HepG2 (cell line): ENCODE measurements at regions not wholly inside any gene's neighbourhood (a gene's known extent, or its start where the extent isn't known, plus 50 kb on each side); places are given as distances from the start of the nearest gene placed in this dataset.
A peak's percentile ranks its signal among the peaks of the same experiment; 100 is the strongest.

Experiments
- ATAC-seq: fragments of 200-7000 bp; cut with Tn5 transposase; 3 replicates; pipeline ENCODE4 v1.9.1; 2020; ENCODE audit warnings: mild to moderate bottlenecking, moderate library complexity
- BruUV-seq: library from RNA; stranded (reverse); fragments of 400-500 nt; replicated peaks from 2 replicates; lab custom pipeline; 2021; lab: Mats Ljungman, UMichigan
- CTCF ChIA-PET: fragments of 300-600 bp; formaldehyde crosslinking; extraction: SDS; loops from one replicate; lab custom pipeline; 2021; ENCODE audit warnings: low total read pairs, inconsistent platforms, low intra/inter-chr PET ratio; lab: Yijun Ruan, JAX
- POLR2A ChIA-PET: fragments of 350-600 bp; sonication (Branson Sonifier 250); formaldehyde crosslinking; loops from one replicate; lab custom pipeline; 2020; ENCODE audit warnings: antibody characterized with exemption, inconsistent platforms; lab: Yijun Ruan, JAX
- DNase-seq: peaks from one replicate; pipeline ENCODE4 v3.0.0-alpha.2; 2015; ENCODE audit warnings: low spot score
- FAIRE-seq: peaks from 3 replicates; lab custom pipeline; 2011; peaks lifted over from hg19 to GRCh38; lab: Jason Lieb, UNC
- H2AFZ ChIP-seq: one replicate; pipeline ENCODE4 v1.6.1; 2011; ENCODE audit warnings: low read length, inconsistent platforms
- H3K27ac ChIP-seq: fragments of 300-600 bp; 3 replicates; pipeline ENCODE4 v1.8.0; 2011; ENCODE audit warnings: mixed run types, mild to moderate bottlenecking, mixed read lengths, low read length, inconsistent platforms; ENCODE audit not compliant: insufficient read depth; ENCODE audit errors: extremely low read length
- H3K27me3 ChIP-seq, 2 experiments: fragments of 200-600 bp in 1 of 2; 2 replicates in 1 of 2; 3 replicates in 1 of 2; pipeline versions ENCODE4 v1.6.0 to v1.8.0; 2011; ENCODE audit warnings: low read length in 2 of 2, mild to moderate bottlenecking in 2 of 2, moderate library complexity in 2 of 2, inconsistent platforms in 1 of 2; ENCODE audit not compliant: insufficient read depth in 2 of 2, control insufficient read depth in 1 of 2
- H3K36me3 ChIP-seq, 2 experiments: fragments of 200-600 bp in 1 of 2; replicated peaks in 1 of 2; 2 replicates in 1 of 2; 3 replicates in 1 of 2; pipeline versions ENCODE4 v1.5.1 to v1.8.0; 2011; ENCODE audit warnings: low read length in 2 of 2, inconsistent platforms in 1 of 2; ENCODE audit not compliant: insufficient read depth in 2 of 2, control insufficient read depth in 1 of 2
- H3K4me1 ChIP-seq: 2 replicates; pipeline ENCODE4 v1.5.1; 2012; ENCODE audit warnings: low read length, inconsistent platforms; ENCODE audit not compliant: insufficient read depth
- H3K4me2 ChIP-seq: 2 replicates; pipeline ENCODE4 v1.6.0; 2011; ENCODE audit warnings: low read depth, low read length, inconsistent platforms
- H3K4me3 ChIP-seq, 3 experiments: fragments of 200-600 bp in 1 of 3; sonication (generic), shearing (Covaris generic) in 1 of 3; replicated peaks in 1 of 3; 2 replicates each; pipeline ENCODE4 v1.5.1; 2011 to 2016; ENCODE audit warnings: low read length in 3 of 3, inconsistent platforms in 2 of 3, low read depth in 2 of 3, mild to moderate bottlenecking in 2 of 3, control low read depth in 1 of 3, mixed read lengths in 1 of 3; ENCODE audit not compliant: insufficient read depth in 1 of 3
- H3K79me2 ChIP-seq: one replicate; pipeline ENCODE4 v1.6.1; 2011; ENCODE audit warnings: low read length, inconsistent platforms; ENCODE audit not compliant: insufficient read depth
- H3K9ac ChIP-seq: 2 replicates; pipeline ENCODE4 v1.6.0; 2011; ENCODE audit warnings: mild to moderate bottlenecking, low read depth, low read length, inconsistent platforms; ENCODE audit not compliant: insufficient read depth
- H3K9me3 ChIP-seq: 2 replicates; pipeline ENCODE4 v1.5.1; 2012; ENCODE audit warnings: mild to moderate bottlenecking, low read length
- H4K20me1 ChIP-seq: 2 replicates; pipeline ENCODE4 v1.6.0; 2011; ENCODE audit warnings: inconsistent platforms, mild to moderate bottlenecking, low read length, moderate library complexity; ENCODE audit not compliant: insufficient read depth
- CTCF ChIP-seq: sonication (generic); formaldehyde crosslinking; IDR thresholded peaks from 2 replicates; pipeline ENCODE4 v1.5.0; 2020; ENCODE audit warnings: mild to moderate bottlenecking, missing genetic modification reagents, moderate library complexity
- GMEB2 ChIP-seq: IDR thresholded peaks from 2 replicates; pipeline ENCODE4 v1.6.1; 2016; ENCODE audit warnings: missing biosample characterization, missing genetic modification reagents, low read depth
- SMC3 ChIP-seq: IDR thresholded peaks from 2 replicates; pipeline ENCODE4 v1.6.1; 2011; ENCODE audit warnings: low read length, improper control_type of control experiment
- STAG1 ChIP-seq: sonication (generic); formaldehyde crosslinking; IDR thresholded peaks from 2 replicates; pipeline ENCODE4 v1.4.0; 2020; ENCODE audit warnings: missing genetic modification reagents
- ZFAT ChIP-seq: sonication (generic); formaldehyde crosslinking; conservative IDR thresholded peaks from 2 replicates; pipeline ENCODE4 v1.8.1; 2023; ENCODE audit warnings: missing genetic modification reagents, inconsistent platforms
- WGBS: methylation state at CpG from one replicate; pipeline ENCODE4 v1.1.6; 2017; ENCODE audit warnings: low lambda C conversion rate; 5-methylcytosine and 5-hydroxymethylcytosine counted together
- in situ Hi-C: cut with HindIII; loops from 2 replicates; pipeline ENCODE4 v1.10.0; 2017; ENCODE audit warnings: low pct_unique_long_range_greater_than_20kb; ENCODE audit not compliant: extremely low pct_ligation_motif_present
- intact Hi-C: fragments of 100-400 bp; cut with micrococcal nuclease; formaldehyde crosslinking; loops from one replicate; pipeline ENCODE4 v1.10.0; 2022; ENCODE audit not compliant: unreplicated experiment

- no peak for TF ChIP-seq GMEB2 (CRISPR knock-in tag)
Observed at GRCh38 chr6:97427648-97428047, 144.6 kb upstream of the MMS22L start (continued).

DNA sequence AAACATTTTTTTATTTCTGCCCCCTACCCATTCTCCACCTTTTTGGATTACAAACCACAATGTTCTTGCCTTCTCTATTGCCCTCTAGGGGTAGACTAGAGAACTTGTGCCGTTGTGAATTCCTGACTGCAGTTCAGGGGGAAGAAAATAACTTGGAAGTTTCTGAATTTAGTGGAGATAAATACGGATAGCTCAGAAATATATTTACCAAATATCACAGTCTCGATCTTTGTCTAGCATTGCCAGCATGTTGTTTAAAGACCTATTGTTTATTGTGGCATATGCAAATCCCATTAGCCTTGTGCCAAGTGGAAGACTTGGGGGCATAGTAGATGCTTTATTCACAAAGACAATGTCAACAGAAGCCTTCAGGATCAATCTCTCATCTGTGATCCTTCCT lies 154.1 kb upstream of the MMS22L start:
- peak; percentile 66 for FAIRE-seq
- Histone ChIP-seq H3K9me3 (no peaks in the 10 kb centered on the region), H4K20me1 (no peaks in the 10 kb centered on the region), H3K9ac (no peak overlapping the region), H3K4me1 (no peaks in the 10 kb centered on the region), H2AFZ (no peak overlapping the region), H3K4me2 (no peak overlapping the region), H3K79me2 (no peaks in the 10 kb centered on the region), H3K4me3 (no peak overlapping the region), H3K27me3 (no peaks in the 10 kb centered on the region), H3K27ac (no peak overlapping the region), H3K36me3 (no peaks in the 10 kb centered on the region)
- intact Hi-C loops = loop anchor here (1.0 to 2.0 kb wide), 2 partner anchors 251 to 368 kb away; no protein-coding TSS in a partner anchor
- WGBS = 0% methylated on average over 3 of the region's 3 CpGs
- POLR2A ChIA-PET = no interaction called here
- TF ChIP-seq ZFAT (CRISPR knock-in tag) (no peak), SMC3 (peak; percentile 22; the same call in 1 of the 2 replicates), CTCF (peak; percentile 49), STAG1 (peak; percentile 42; the same call in 1 of the 2 replicates)
- CTCF ChIA-PET = no interaction called here
- peak; percentile 31 for DNase-seq
- peak; percentile 77 for ATAC-seq
- in situ Hi-C loops = no loop called here
- no TSS peak for BruUV-seq
